Smooth muscle cell (in vitro differentiated cells): ENCODE measurements at regions not wholly inside any gene's neighbourhood (a gene's known extent, or its start where the extent isn't known, plus 50 kb on each side); places are given as distances from the start of the nearest gene placed in this dataset.
"Not testable (repeated sequence)": the region's sequence is repeated elsewhere in the genome, so short reads cannot be mapped to it uniquely, and the experiment has no call there.

Experiments used
- DNase-seq: peaks from one replicate; lab custom pipeline; 2025; ENCODE audit not compliant: unreplicated experiment; lab: John Stamatoyannopoulos, UW
- H2AFZ ChIP-seq: fragments of 200-600 bp; sonication (generic); 2 replicates; pipeline ENCODE4 v1.6.0; 2016; ENCODE audit warnings: antibody characterized with exemption, low read depth, mild to moderate bottlenecking
- H3F3A ChIP-seq: fragments of 200-600 bp; sonication (generic); 2 replicates; pipeline ENCODE4 v1.6.0; 2017; ENCODE audit warnings: antibody characterized with exemption, low read depth
- H3K27ac ChIP-seq: fragments of 200-600 bp; sonication (generic); 2 replicates; pipeline ENCODE4 v1.5.1; 2016; ENCODE audit warnings: low read depth, mild to moderate bottlenecking
- H3K27me3 ChIP-seq: fragments of 200-600 bp; sonication (generic); 2 replicates; pipeline ENCODE4 v1.6.1; 2016; ENCODE audit warnings: low read depth, mild to moderate bottlenecking
- H3K36me3 ChIP-seq: fragments of 200-600 bp; sonication (generic); 2 replicates; pipeline ENCODE4 v1.5.1; 2016; ENCODE audit warnings: low read depth
- H3K4me1 ChIP-seq: fragments of 200-600 bp; sonication (generic); 2 replicates; pipeline ENCODE4 v1.5.1; 2016; ENCODE audit warnings: low read depth
- H3K4me2 ChIP-seq: fragments of 200-600 bp; sonication (generic); 2 replicates; pipeline ENCODE4 v1.6.0; 2016; ENCODE audit warnings: mild to moderate bottlenecking
- H3K4me3 ChIP-seq: fragments of 200-600 bp; sonication (generic); 2 replicates; pipeline ENCODE4 v1.5.1; 2016; ENCODE audit warnings: mild to moderate bottlenecking
- H3K79me2 ChIP-seq: fragments of 200-600 bp; sonication (generic); 2 replicates; pipeline ENCODE4 v1.6.0; 2016; ENCODE audit warnings: low read depth, mild to moderate bottlenecking
- H3K9ac ChIP-seq: fragments of 200-600 bp; sonication (generic); 2 replicates; pipeline ENCODE4 v1.6.0; 2016; ENCODE audit warnings: low read depth
- H3K9me3 ChIP-seq: fragments of 200-600 bp; sonication (generic); replicated peaks from 2 replicates; pipeline ENCODE4 v1.5.1; 2016; ENCODE audit warnings: low read depth
- H4K20me1 ChIP-seq: fragments of 200-600 bp; sonication (generic); 2 replicates; pipeline ENCODE4 v1.6.0; 2016; ENCODE audit warnings: low read depth
- CTCF ChIP-seq: fragments of 200-600 bp; sonication (generic); IDR thresholded peaks from 2 replicates; pipeline ENCODE4 v1.5.1; 2017; ENCODE audit warnings: borderline replicate concordance, mild to moderate bottlenecking, antibody characterized with exemption; ENCODE audit not compliant: insufficient read depth, poor library complexity, severe bottlenecking
- WGBS: methylation state at CpG from one replicate; pipeline ENCODE4 v1.1.7; 2016; ENCODE audit warnings: low lambda C conversion rate; 5-methylcytosine and 5-hydroxymethylcytosine counted together

- DNase-seq, result no peak
- Histone ChIP-seq H3K36me3 (no peaks in the 10 kb centered on the region), H3K9ac (no peak overlapping the region), H3K4me1 (no peaks in the 10 kb centered on the region), H3K79me2 (no peaks in the 10 kb centered on the region), H3K9me3 (no peaks in the 10 kb centered on the region), H3K4me3 (no peak overlapping the region), H2AFZ (no peak overlapping the region), H3K27me3 (no peaks in the 10 kb centered on the region), H3K27ac (no peak overlapping the region), H4K20me1 (no peaks in the 10 kb centered on the region), H3K4me2 (no peak overlapping the region), H3F3A (no peaks in the 10 kb centered on the region)
- 92% methylated on average over 1 of the region's 1 CpG for WGBS
- no peak for TF ChIP-seq CTCF
Measured at GRCh38 chr5:19104948-19105347, 883.1 kb downstream of the CDH18 start.

- 93% methylated on average over 1 of the region's 1 CpG for WGBS
- Histone ChIP-seq H3K36me3 (no peaks in the 10 kb centered on the region), H3K9me3 (no peaks in the 10 kb centered on the region), H3K4me1 (no peaks in the 10 kb centered on the region), H3K79me2 (no peaks in the 10 kb centered on the region), H2AFZ (no peak overlapping the region), H3K27ac (no peak overlapping the region), H4K20me1 (no peaks in the 10 kb centered on the region), H3K9ac (no peak overlapping the region), H3K4me2 (no peak overlapping the region), H3K27me3 (no peaks in the 10 kb centered on the region), H3F3A (no peaks in the 10 kb centered on the region), H3K4me3 (no peak overlapping the region)
- no peak for TF ChIP-seq CTCF
- no peak for DNase-seq
Measured at GRCh38 chr5:19122923-19123322, 865.1 kb downstream of the CDH18 start.

- no peaks in the 10 kb centered on the region for H3K4me1 ChIP-seq
- no peaks in the 10 kb centered on the region for H3K27me3 ChIP-seq
- no peak overlapping the region for H3K9ac ChIP-seq
- H4K20me1 ChIP-seq, result no peaks in the 10 kb centered on the region
- no peak for DNase-seq
- H3K27ac ChIP-seq, result no peak overlapping the region
- no peak overlapping the region for H3K4me2 ChIP-seq
- 69% methylated on average over 5 of the region's 5 CpGs for WGBS
- no peaks in the 10 kb centered on the region for H3K9me3 ChIP-seq
- H2AFZ ChIP-seq, result no peak overlapping the region
- no peak overlapping the region for H3K4me3 ChIP-seq
- H3F3A ChIP-seq, result no peaks in the 10 kb centered on the region
- no peak for TF ChIP-seq CTCF
- no peaks in the 10 kb centered on the region for H3K79me2 ChIP-seq
- H3K36me3 ChIP-seq, result no peaks in the 10 kb centered on the region
Measured at GRCh38 chr5:19125956-19126713, 861.9 kb downstream of the CDH18 start.

- 40% methylated on average over 2 of the region's 2 CpGs for WGBS
- Histone ChIP-seq H3K36me3 (no peaks in the 10 kb centered on the region), H3K27me3 (no peaks in the 10 kb centered on the region), H3K4me3 (no peak overlapping the region), H3K9ac (no peak overlapping the region), H3K9me3 (no peaks in the 10 kb centered on the region), H3K4me2 (no peak overlapping the region), H3K79me2 (no peaks in the 10 kb centered on the region), H3K27ac (no peak overlapping the region), H3F3A (no peaks in the 10 kb centered on the region), H2AFZ (peak overlapping the region; percentile 36), H3K4me1 (no peaks in the 10 kb centered on the region), H4K20me1 (no peaks in the 10 kb centered on the region)
- DNase-seq, result no peak
- TF ChIP-seq CTCF, result no peak
Measured at GRCh38 chr5:19140276-19140675, 847.7 kb downstream of the CDH18 start.

GRCh38 chr5:19141937-19142524, 846.0 kb downstream of the CDH18 start:
- H3K36me3 ChIP-seq, result not testable (repeated sequence)

More at GRCh38 chr5:19141937-19142524, 846.0 kb downstream of the CDH18 start:
- not testable (repeated sequence) for H3K9me3 ChIP-seq, H4K20me1 ChIP-seq, H3K27me3 ChIP-seq, H3K79me2 ChIP-seq, DNase-seq, H3K4me2 ChIP-seq, H3K4me1 ChIP-seq, H2AFZ ChIP-seq, H3K9ac ChIP-seq, H3K27ac ChIP-seq, H3K4me3 ChIP-seq, H3F3A ChIP-seq
- WGBS, result 93% methylated on average over 20 of the region's 20 CpGs
